ENCODE measurements at regions not wholly inside any gene's neighbourhood (a gene's known extent, or its start where the extent isn't known, plus 50 kb on each side); places are given as distances from the start of the nearest gene placed in this dataset.

- H3K4me3 ChIP-seq (ENCODE audit: low read length): no peak overlapping the region
- TF ChIP-seq CTCF (conservative IDR thresholded peaks at IDR 0.05; ENCODE audit: low read depth, low read length): no peak
- DNase-seq (ENCODE audit: low read depth): no peak
Observed at GRCh38 chr9:115200711-115201505, 83.0 kb upstream of the TNC start.

GRCh38 chr9:115202181-115202580, 84.2 kb upstream of the TNC start:
- TF ChIP-seq CTCF (conservative IDR thresholded peaks at IDR 0.05; ENCODE audit: low read depth, low read length): no peak
- no peak for DNase-seq (ENCODE audit: low read depth)
- H3K4me3 ChIP-seq (ENCODE audit: low read length): no peak overlapping the region

- TF ChIP-seq CTCF (conservative IDR thresholded peaks at IDR 0.05; ENCODE audit: low read depth, low read length): no peak
- DNase-seq (ENCODE audit: low read depth): no peak
- H3K4me3 ChIP-seq (ENCODE audit: low read length): no peak overlapping the region
Observed at GRCh38 chr9:115202960-115203751, 85.2 kb upstream of the TNC start.

GRCh38 chr9:115204904-115205453, 87.0 kb upstream of the TNC start:
- no peak for TF ChIP-seq CTCF (conservative IDR thresholded peaks at IDR 0.05; ENCODE audit: low read depth, low read length)
- no peak overlapping the region for H3K4me3 ChIP-seq (ENCODE audit: low read length)
- DNase-seq (ENCODE audit: low read depth): no peak

- no peak overlapping the region for H3K4me3 ChIP-seq (ENCODE audit: low read length)
- no peak for DNase-seq (ENCODE audit: low read depth)
- TF ChIP-seq CTCF (conservative IDR thresholded peaks at IDR 0.05; ENCODE audit: low read depth, low read length): no peak
Observed at GRCh38 chr9:115207003-115207836, 89.3 kb upstream of the TNC start.

GRCh38 chr9:115208501-115208900, 90.5 kb upstream of the TNC start:
- no peak for DNase-seq (ENCODE audit: low read depth)

More at GRCh38 chr9:115208501-115208900, 90.5 kb upstream of the TNC start:
- TF ChIP-seq CTCF (conservative IDR thresholded peaks at IDR 0.05; ENCODE audit: low read depth, low read length): no peak
- no peak overlapping the region for H3K4me3 ChIP-seq (ENCODE audit: low read length)

All from retinal pigment epithelial cell (primary cell).